ENCODE measurements at regions not wholly inside any gene's neighbourhood (a gene's known extent, or its start where the extent isn't known, plus 50 kb on each side); places are given as distances from the start of the nearest gene placed in this dataset.

DNA sequence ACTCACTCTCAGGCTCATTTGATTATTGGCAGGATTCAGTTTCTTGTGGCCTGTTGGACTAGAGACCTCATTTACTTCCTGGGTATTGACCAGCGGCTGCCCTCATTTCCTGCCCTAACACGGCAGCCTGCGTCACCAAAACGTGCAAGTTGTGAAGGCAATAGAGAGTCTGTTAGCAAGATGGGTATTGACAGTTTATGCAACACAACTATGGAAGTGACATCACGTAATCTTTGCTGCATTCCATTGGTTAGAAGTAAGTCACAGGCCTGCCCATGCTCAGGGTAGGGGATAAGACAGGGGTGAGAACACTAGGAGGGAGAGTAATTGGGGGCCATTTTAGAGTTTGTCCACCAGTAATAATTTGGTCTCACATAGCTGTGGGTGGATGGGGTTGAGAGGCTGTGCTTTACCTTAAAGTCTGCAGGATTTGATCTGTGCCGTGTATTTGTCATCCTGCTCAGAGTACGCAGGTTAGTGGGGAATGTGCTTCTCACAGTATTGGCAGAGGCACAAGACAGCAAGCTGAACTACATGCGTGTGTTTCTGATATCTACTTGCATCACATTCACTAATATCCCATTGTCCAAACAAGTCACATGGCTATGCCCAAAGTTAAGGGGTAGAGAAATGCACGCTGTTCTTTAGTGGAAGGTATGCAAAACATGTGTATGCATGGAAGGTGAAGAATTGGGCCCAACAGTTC lies 83.3 kb downstream of the EDEM1 start:
- no peak for DNase-seq (ENCODE audit: low read depth in 3 of 3)

DNA sequence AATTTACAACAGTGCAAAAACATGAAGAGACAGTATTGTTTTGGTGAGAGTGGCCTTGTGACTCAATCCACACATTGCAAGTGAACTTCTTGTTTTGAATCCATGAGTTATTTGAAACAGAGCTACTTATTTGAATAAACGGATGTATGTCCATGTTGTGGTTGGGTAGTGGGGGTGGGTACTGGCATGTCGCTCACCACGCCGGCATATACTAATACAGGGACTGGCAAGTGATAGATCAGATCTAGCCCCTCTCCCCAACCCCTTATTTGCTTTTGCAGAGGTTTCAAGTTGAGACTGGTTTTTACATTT lies 83.8 kb downstream of the EDEM1 start:
- DNase-seq (ENCODE audit: low read depth in 3 of 3): no peak

DNA sequence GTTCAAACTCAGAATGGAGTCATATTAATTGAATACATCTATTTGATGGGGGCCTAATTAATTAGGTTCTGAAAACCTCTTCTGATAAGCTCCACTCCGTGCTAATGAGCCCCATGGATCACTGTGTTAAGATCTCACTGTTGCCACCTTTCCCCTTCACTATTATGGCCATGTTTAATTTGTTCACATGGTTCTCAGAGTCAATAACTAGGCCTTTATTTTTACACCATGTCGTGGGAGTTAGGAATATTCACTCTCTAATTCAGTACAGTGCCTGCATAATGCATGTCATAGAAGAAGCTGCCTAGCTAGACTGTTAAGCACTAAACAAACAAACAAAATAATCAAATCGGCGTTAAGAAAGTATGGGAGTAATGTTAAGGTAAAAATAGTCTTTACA lies 84.9 kb downstream of the EDEM1 start:
- no peak for DNase-seq (ENCODE audit: low read depth in 3 of 3)

DNA sequence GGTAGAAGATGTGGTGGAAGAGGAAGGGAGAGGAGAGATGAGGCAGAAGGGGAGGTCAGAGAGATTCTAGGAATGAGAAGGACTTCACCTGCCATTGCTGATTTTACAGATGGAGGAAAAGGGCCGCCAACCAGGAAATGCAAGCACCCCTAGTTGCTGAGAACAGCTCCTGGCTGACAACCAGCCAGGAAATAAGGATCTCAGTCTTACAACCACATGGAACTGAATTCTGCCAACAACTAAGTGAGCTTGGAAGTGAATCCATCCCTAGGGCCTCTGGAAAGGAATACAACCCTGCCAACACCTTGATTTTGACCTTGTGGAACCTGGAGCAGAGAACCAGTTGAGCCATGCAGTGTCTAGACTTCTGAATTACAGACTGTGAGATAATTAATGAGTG lies 86.6 kb downstream of the EDEM1 start:
- no peak for DNase-seq (ENCODE audit: low read depth in 3 of 3)

DNA sequence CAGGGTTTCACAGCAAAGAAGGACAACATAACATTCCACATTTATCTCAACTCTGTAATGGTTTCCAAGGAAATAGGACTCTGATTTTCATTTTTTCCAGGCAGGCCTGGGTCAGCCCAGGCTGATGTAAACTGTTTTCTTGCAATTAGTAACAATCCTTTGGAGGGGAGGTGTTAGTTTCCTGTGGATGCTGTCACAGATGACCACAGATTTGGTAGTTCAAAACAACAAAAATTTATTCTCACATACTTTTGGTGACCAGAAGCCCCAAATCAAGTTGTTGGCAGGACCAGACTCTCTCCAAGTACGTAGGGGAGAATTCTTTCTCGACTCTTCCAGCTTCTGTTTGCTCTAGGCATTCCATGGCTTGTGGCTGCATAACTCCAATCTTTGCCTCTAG lies 88.0 kb downstream of the EDEM1 start:
- no peak for DNase-seq (ENCODE audit: low read depth in 3 of 3)

DNA sequence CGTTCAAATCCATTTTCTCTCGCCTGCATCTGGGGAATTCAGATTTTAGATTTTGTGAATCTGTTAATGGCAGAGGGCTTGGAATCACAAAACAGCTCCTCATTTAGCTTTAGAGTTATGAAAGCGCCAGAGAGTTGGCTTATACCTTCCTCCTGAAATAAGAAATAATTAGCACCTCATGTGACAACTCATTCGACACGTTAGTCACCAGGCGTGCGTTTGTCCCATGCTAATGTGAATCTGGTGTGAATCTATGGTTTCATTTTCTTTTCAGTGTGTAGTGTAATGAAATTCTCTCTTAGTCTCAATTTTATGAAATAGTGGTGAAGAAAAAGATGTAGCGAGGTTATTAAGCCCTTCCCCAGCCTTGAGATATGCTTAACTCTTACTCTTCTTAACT lies 89.4 kb downstream of the EDEM1 start:
- DNase-seq (ENCODE audit: low read depth in 3 of 3): no peak

DNA sequence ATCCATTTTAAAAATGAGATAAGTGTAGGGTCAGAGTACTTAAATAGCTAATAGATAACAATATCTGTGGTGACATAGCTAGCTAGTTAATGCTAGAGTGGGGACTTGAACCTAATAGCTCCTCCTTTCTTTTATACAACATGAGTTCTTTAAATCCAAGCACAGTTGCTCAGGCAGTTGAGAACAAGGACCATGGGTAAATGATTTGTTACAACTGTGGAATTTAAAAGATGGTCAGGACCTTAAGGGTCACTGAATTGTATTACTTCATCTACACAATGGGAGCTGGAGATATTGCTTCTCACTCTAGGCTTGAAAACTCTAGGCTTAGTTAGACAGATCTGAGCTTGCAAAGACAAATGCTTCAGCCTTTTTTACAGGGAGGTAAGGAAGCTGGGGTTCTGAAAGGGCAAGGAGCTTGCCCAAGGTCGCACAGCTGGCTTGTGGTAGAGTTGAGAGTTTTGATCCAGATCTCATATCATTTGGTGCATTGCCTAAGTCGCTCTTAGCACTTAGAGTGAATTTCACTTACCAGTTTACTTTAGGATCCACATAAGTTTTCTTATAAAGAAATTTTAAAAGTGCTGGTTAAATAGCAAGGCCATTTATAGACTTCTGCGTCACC lies 90.2 kb downstream of the EDEM1 start:
- DNase-seq (ENCODE audit: low read depth in 3 of 3): no peak

DNA sequence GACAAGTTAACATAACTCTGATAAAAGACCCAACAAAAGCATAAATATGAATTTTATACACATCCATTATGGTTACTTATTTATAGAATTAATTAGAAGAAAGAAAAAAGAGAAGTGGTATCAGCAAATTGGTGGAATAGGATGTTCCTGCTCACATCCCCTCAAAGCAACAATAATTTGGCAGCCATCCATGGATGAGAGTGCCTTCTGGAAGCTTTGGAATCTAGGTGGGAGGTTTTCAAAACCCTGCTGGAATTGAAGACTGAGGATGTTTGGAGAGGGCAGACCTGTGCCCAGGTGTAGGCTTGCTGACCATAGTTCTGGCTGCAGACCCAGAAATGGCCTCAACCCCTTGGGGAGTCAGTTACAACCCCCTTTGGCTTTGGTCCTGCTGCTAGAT lies 91.2 kb downstream of the EDEM1 start:
- DNase-seq (ENCODE audit: low read depth in 3 of 3): no peak

DNA sequence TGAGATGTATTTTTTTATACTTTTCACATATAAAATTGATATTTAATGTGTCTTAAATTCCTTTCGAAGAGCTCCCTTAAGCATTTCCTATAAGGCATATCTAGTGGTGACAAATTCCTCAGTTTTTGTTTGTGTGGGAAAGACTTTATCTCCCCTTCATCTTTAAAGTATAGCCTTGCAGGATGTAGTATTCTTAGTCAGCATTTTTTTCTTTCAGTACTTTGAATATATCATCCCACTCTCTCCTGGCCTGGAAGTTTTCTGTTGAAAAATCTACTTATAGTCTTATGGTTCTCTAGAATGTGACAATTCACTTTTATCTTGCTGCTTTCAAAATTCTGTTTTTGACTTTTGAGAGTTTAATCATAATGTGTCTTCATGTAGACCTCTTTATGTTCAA lies 95.2 kb downstream of the EDEM1 start:
- DNase-seq (ENCODE audit: low read depth in 3 of 3): no peak

DNA sequence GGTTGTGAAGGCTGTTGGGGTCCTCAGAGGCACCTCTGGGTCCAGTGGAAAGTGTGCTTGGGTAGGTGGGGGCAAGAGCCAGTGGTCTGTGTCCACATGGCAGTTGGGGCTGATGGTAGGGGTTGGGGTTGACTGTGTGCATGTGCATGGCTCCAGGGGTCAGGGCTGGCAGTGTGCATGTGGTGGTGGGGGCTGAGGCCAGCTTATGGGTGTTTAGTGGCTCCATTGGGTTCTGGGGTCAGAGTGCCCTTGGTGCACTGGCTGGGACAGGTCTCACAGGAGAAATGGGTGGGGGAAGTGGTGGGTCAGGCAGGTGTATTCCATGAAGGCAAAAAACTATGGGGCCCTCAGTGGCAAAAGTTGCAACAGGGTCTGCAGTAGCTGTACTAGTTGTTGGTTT lies 97.9 kb downstream of the EDEM1 start:
- no peak for DNase-seq (ENCODE audit: low read depth in 3 of 3)

DNA sequence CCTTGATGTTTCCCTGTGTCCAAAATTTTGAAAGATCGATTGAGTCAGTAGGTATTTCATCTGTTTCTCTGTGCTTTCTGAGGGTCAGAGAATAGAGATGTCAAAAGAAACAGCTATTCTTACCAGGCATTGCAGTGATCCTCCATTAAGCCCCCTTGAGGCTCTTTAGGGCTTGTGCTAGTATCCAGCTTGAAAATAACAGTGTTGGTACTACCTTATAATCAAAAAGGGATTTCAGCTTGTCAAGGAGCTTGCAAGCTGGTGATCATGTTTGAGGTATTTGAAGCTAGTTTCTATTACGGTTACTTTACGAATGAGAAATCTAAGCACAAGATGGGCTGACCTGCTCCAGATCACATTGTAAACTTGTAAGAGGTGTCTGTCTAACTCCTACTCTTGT lies 103.4 kb downstream of the EDEM1 start:
- DNase-seq (ENCODE audit: low read depth in 3 of 3): no peak

DNA sequence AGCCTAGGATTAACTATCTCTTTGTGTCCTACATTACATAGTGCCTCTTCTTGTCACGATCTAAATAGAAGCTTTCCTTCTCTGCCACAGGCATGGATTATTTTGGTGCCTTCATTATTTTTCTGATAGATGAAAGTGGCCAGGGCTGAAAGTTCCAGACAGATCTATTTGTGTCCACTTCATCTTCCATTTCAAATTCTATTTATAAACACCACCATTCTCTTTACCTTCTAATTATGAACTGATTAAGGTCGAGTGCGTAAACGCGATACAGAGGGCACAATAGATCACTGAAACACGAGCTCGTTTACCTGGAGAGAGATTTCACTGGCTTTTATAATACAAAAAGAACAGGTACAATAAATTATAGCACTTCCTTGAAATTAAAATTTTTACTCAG lies 105.0 kb downstream of the EDEM1 start:
- no peak for DNase-seq (ENCODE audit: low read depth in 3 of 3)

DNA sequence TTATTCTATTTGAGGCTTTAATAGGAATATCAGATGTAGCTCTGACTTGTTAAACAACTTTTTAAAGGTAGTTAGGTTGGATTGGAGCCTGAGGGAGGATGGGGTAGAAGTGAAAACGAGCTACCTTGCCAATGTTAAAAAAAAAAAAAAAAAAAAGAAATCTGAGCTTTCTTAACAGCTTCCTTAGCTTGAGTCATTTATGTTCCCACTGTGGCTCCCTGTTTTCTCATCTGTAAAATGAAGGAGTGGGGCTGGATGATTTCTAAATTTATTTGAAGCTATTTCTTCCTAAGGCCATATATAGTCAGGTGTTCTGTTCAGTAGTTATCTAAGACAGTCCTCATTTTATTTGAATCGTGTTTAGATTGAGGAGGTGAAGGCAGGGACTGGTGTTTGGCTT lies 105.7 kb downstream of the EDEM1 start:
- no peak for DNase-seq (ENCODE audit: low read depth in 3 of 3)

DNA sequence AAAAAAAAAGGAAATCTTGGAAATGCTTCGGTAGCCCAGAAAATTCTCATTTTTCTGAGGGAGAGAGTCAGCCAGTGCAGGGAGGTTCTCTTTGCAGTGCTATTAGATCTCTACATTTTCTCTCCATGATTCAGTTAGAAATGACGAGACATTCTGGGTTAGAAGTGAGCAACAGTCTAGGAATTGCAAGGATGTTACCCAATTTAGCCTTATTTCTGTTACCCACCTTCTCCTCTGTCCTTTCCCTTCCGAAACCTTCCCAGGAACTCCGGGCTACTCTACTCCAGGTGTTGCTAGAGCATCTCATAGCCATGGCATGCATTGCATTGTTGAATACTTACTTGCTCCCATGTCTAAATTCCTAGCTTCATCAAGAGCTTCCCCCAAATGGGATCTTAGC lies 106.8 kb downstream of the EDEM1 start:
- no peak for DNase-seq (ENCODE audit: low read depth in 3 of 3)

DNA sequence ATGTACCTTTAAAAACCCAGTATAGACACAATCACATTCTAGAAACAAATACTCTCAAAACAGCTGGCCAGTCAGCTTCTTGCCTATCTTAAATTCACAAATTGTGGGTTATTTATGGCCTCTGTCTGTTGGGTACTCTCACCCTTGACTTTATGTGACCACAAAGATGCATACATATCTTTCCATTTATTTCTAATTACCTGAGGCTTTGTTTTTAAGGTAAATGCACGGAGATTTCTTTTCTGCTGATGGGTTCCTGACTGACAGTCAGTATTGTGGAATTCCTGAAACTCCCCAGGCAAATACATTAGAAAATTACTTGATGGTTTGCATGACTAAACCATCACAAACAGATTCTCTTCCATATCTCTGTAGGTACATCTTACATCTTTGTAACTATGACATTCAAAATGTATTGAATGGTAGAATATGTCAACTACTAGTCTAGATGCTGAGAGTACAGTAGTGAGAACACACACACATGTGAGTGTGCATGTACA lies 107.7 kb downstream of the EDEM1 start:
- DNase-seq (ENCODE audit: low read depth in 3 of 3): no peak

DNA sequence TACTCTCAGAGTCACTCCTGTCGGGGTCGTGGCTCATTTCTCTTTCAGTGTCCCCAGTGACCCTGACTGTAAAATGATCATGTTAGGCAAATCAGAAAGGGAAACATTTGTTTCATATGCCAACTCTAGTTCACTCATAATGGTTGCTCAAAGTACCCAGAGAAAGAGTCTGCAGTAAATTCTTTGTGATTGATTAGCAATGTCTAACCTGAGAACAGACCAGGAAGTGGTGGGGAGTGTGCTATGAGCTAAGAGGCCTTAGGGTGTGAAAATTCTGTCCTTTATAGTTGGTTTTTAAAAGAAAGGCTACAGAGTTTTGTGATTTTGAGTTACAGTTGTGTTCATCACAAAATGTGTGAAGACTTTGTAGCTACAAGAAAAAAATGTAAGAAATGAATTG lies 108.9 kb downstream of the EDEM1 start:
- DNase-seq (ENCODE audit: low read depth in 3 of 3): no peak

DNA sequence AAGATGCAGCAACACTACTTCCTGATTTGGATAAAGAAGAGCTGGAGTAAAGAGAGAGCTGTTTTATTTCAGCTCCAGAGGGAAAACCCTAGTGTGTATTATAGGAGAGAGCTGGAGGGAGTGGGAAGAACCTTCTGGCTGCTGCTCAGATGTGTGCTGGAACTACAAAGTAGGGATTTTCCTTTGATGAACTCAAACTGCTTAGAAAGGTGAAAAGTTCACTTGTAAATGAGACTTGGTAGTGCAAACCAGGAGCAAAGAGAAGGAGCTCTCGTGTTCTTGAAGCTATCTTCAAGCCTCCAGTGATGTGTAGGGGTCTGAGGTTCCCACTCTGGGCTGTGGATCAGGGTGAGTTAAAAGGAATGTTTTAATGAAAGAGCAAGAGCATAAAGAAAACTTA lies 110.4 kb downstream of the EDEM1 start:
- no peak for DNase-seq (ENCODE audit: low read depth in 3 of 3)

DNA sequence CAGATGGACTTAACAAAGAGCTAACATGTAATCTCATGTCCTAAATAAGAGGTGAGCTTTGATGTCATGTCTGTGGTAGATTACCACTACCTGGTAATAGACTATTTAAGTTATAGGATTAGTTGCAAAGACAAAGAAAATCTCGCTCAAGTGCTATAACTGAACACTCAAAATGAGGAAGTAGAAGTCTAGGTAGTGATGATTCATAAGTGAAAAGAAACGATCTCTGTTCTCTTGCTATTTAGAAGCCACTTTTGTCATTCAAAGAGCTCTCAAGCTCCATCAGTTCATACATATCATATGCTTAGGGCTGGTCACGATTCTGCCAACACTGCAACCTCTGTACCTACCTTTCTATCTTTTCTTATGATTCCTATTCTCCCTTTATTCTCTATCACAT lies 110.9 kb downstream of the EDEM1 start:
- DNase-seq (ENCODE audit: low read depth in 3 of 3): no peak

DNA sequence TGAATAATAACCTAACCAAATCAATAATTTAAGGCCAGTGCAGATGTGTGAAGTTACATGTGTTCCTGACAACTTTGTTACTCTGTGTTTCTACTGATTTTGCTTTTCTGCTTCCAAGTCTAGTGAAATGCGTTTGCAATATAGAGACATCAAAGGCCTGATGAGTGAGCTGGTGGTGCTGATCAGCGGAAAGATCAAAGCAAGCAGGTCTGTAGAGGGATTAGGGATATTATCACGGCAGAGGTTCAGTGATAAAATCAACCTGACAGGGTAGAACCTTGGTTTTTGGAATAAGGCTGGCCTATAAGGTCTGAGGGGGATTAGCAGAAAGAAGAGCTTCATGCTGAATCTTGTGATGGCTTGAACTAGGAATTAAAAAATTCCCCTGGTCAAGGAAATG lies 111.7 kb downstream of the EDEM1 start:
- no peak for DNase-seq (ENCODE audit: low read depth in 3 of 3)

DNA sequence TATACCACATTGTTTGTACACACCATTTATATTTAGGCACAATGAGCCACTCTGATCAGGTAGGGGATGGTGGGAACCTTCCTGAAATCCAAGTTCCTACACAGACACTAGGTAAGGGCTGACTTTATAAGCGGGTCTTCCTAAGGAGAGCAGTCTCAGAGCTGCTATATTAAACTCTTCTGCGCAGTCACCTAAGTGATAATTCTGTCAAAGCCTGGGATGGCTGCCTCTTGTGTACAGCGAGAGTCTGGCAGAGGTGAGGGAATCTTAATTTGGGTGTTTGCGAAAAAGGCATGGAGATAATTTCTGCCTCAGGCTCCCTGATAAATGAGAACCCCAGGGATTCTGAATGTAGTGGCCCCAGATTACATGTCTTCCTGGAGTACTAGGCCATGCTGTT lies 113.1 kb downstream of the EDEM1 start:
- DNase-seq (ENCODE audit: low read depth in 3 of 3): no peak

DNA sequence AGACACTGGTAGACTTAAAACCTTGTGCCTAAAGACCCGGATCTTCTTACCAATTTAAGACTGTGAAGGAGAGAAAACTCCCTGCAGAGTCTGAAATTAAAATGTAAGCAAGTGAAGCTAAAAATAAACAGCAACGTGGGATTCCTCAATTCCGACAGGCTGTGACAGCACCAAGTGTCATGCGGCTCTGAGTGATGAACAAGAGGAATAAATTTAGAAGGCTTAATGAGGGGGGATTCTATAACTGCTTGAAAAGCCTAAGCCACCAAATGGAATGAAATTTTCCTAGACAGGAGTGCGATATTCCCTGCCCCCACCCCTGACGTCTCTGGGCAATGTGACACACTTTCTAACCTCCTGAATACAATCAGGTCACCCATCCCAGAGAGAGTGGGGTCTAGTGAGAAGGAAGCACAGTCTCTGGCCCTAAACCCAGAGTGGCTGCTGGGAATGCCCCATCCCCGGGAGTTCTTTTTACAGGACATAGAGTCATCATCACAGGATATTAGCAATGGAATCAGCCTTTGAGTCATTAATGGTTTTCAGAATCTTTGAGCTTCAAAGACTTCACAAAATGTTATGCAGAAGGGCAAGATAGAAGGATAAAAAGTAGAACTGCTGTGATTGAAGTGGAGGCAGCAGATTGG lies 114.3 kb downstream of the EDEM1 start:
- no peak for DNase-seq (ENCODE audit: low read depth in 3 of 3)

DNA sequence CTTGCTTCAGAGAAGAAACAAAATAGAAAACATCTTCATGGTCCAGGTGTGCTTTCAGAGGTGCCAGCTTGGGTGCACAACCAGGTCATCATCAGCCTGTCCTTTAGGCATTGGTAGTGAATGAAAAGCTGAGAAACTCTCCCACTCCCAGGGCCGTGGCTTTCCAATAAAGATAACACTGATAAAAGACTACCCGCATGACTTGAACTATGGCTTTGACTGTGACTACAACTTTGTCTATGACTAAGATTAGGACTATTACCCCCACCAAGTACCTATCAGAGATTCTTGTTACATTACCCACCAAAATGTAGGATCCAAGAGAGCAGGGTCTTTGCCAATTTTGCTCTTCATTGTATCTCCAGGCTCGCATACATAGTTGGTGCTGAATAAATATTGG lies 115.2 kb downstream of the EDEM1 start:
- no peak for DNase-seq (ENCODE audit: low read depth in 3 of 3)

DNA sequence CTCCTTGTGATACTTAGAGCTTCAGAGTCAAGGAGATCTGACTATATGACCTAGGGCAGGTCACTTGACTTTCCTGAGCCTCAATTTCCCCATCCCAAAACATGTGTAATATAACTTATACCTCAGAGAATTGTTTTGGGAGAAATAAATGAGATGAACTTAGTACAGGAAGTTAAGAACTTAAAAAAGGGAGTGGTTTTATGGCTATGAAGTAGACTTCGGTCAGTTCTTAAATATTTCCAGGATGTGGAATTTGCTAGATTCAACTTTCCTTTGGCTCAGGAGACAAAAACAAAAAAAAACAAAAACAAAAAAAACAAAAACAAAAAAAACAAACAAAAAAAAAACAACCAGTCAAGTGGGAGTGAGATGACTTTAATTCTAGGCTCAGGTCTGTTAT lies 116.7 kb downstream of the EDEM1 start:
- no peak for DNase-seq (ENCODE audit: low read depth in 3 of 3)
